HepG2 (cell line): ENCODE measurements at regions not wholly inside any gene's neighbourhood (a gene's known extent, or its start where the extent isn't known, plus 50 kb on each side); places are given as distances from the start of the nearest gene placed in this dataset.
A peak's percentile ranks its signal among the peaks of the same experiment; 100 is the strongest.

Experiments
- ATAC-seq: fragments of 200-7000 bp; cut with Tn5 transposase; 3 replicates; pipeline ENCODE4 v1.9.1; 2020; ENCODE audit warnings: mild to moderate bottlenecking, moderate library complexity
- BruUV-seq: library from RNA; stranded (reverse); fragments of 400-500 nt; replicated peaks from 2 replicates; lab custom pipeline; 2021; lab: Mats Ljungman, UMichigan
- CTCF ChIA-PET: fragments of 300-600 bp; formaldehyde crosslinking; extraction: SDS; loops from one replicate; lab custom pipeline; 2021; ENCODE audit warnings: low total read pairs, inconsistent platforms, low intra/inter-chr PET ratio; lab: Yijun Ruan, JAX
- POLR2A ChIA-PET: fragments of 350-600 bp; sonication (Branson Sonifier 250); formaldehyde crosslinking; loops from one replicate; lab custom pipeline; 2020; ENCODE audit warnings: antibody characterized with exemption, inconsistent platforms; lab: Yijun Ruan, JAX
- DNase-seq: peaks from one replicate; pipeline ENCODE4 v3.0.0-alpha.2; 2015; ENCODE audit warnings: low spot score
- FAIRE-seq: peaks from 3 replicates; lab custom pipeline; 2011; peaks lifted over from hg19 to GRCh38; lab: Jason Lieb, UNC
- H2AFZ ChIP-seq: one replicate; pipeline ENCODE4 v1.6.1; 2011; ENCODE audit warnings: low read length, inconsistent platforms
- H3K27ac ChIP-seq: fragments of 300-600 bp; 3 replicates; pipeline ENCODE4 v1.8.0; 2011; ENCODE audit warnings: mixed run types, mild to moderate bottlenecking, mixed read lengths, low read length, inconsistent platforms; ENCODE audit not compliant: insufficient read depth; ENCODE audit errors: extremely low read length
- H3K27me3 ChIP-seq, 2 experiments: fragments of 200-600 bp in 1 of 2; 2 replicates in 1 of 2; 3 replicates in 1 of 2; pipeline versions ENCODE4 v1.6.0 to v1.8.0; 2011; ENCODE audit warnings: low read length in 2 of 2, mild to moderate bottlenecking in 2 of 2, moderate library complexity in 2 of 2, inconsistent platforms in 1 of 2; ENCODE audit not compliant: insufficient read depth in 2 of 2, control insufficient read depth in 1 of 2
- H3K36me3 ChIP-seq, 2 experiments: fragments of 200-600 bp in 1 of 2; replicated peaks in 1 of 2; 2 replicates in 1 of 2; 3 replicates in 1 of 2; pipeline versions ENCODE4 v1.5.1 to v1.8.0; 2011; ENCODE audit warnings: low read length in 2 of 2, inconsistent platforms in 1 of 2; ENCODE audit not compliant: insufficient read depth in 2 of 2, control insufficient read depth in 1 of 2
- H3K4me1 ChIP-seq: 2 replicates; pipeline ENCODE4 v1.5.1; 2012; ENCODE audit warnings: low read length, inconsistent platforms; ENCODE audit not compliant: insufficient read depth
- H3K4me2 ChIP-seq: 2 replicates; pipeline ENCODE4 v1.6.0; 2011; ENCODE audit warnings: low read depth, low read length, inconsistent platforms
- H3K4me3 ChIP-seq, 3 experiments: fragments of 200-600 bp in 1 of 3; sonication (generic), shearing (Covaris generic) in 1 of 3; replicated peaks in 1 of 3; 2 replicates each; pipeline ENCODE4 v1.5.1; 2011 to 2016; ENCODE audit warnings: low read length in 3 of 3, inconsistent platforms in 2 of 3, low read depth in 2 of 3, mild to moderate bottlenecking in 2 of 3, control low read depth in 1 of 3, mixed read lengths in 1 of 3; ENCODE audit not compliant: insufficient read depth in 1 of 3
- H3K79me2 ChIP-seq: one replicate; pipeline ENCODE4 v1.6.1; 2011; ENCODE audit warnings: low read length, inconsistent platforms; ENCODE audit not compliant: insufficient read depth
- H3K9ac ChIP-seq: 2 replicates; pipeline ENCODE4 v1.6.0; 2011; ENCODE audit warnings: mild to moderate bottlenecking, low read depth, low read length, inconsistent platforms; ENCODE audit not compliant: insufficient read depth
- H3K9me3 ChIP-seq: 2 replicates; pipeline ENCODE4 v1.5.1; 2012; ENCODE audit warnings: mild to moderate bottlenecking, low read length
- H4K20me1 ChIP-seq: 2 replicates; pipeline ENCODE4 v1.6.0; 2011; ENCODE audit warnings: inconsistent platforms, mild to moderate bottlenecking, low read length, moderate library complexity; ENCODE audit not compliant: insufficient read depth
- CREB1 ChIP-seq, 2 experiments: fragments of 450-650 bp in 1 of 2; IDR thresholded peaks; 2 replicates each; pipeline ENCODE4 v1.6.1; 2016 to 2017; ENCODE audit warnings: control low read depth in 1 of 2, mild to moderate bottlenecking in 1 of 2, missing compliant biosample characterization in 1 of 2, missing genetic modification characterization in 1 of 2
- DBP ChIP-seq: sonication (generic); formaldehyde crosslinking; IDR thresholded peaks from 2 replicates; pipeline ENCODE4 v1.4.0; 2020; ENCODE audit warnings: missing genetic modification reagents; ENCODE audit errors: not compliant biosample characterization
- FOSL2 ChIP-seq: sonication (generic); formaldehyde crosslinking; IDR thresholded peaks from 2 replicates; pipeline ENCODE4 v1.4.0; 2020; ENCODE audit warnings: missing genetic modification reagents
- FOXP4 ChIP-seq: sonication (generic); formaldehyde crosslinking; IDR thresholded peaks from 2 replicates; pipeline ENCODE4 v1.4.0; 2020; ENCODE audit warnings: missing genetic modification reagents
- GATAD2A ChIP-seq: IDR thresholded peaks from 2 replicates; pipeline ENCODE4 v1.6.1; 2016
- HOXD1 ChIP-seq: sonication (generic); formaldehyde crosslinking; IDR thresholded peaks from 2 replicates; pipeline ENCODE4 v1.5.0; 2020; ENCODE audit warnings: missing genetic modification reagents
- RARA ChIP-seq: IDR thresholded peaks from 2 replicates; pipeline ENCODE4 v1.6.1; 2016; ENCODE audit warnings: missing genetic modification reagents, missing compliant biosample characterization
- SALL2 ChIP-seq: sonication (generic); formaldehyde crosslinking; IDR thresholded peaks from 2 replicates; pipeline ENCODE4 v1.8.1; 2023; ENCODE audit warnings: mild to moderate bottlenecking, missing genetic modification reagents, inconsistent platforms
- TCF7 ChIP-seq: sonication (generic); IDR thresholded peaks from 2 replicates; pipeline ENCODE4 v1.6.1; 2016; ENCODE audit warnings: antibody characterized with exemption, low read depth
- TGIF2 ChIP-seq: IDR thresholded peaks from 2 replicates; pipeline ENCODE4 v1.6.1; 2016; ENCODE audit warnings: control low read depth, missing compliant biosample characterization
- TMF1 ChIP-seq: sonication (generic); formaldehyde crosslinking; IDR thresholded peaks from 2 replicates; pipeline ENCODE4 v1.8.1; 2022; ENCODE audit warnings: low read depth, missing genetic modification reagents
- TRIM22 ChIP-seq: fragments of 450-650 bp; IDR thresholded peaks from 2 replicates; pipeline ENCODE4 v1.6.1; 2017
- ZNF280B ChIP-seq: sonication (generic); formaldehyde crosslinking; IDR thresholded peaks from 2 replicates; pipeline ENCODE4 v1.5.0; 2020; ENCODE audit warnings: missing genetic modification reagents, mild to moderate bottlenecking, borderline replicate concordance
- WGBS: methylation state at CpG from one replicate; pipeline ENCODE4 v1.1.6; 2017; ENCODE audit warnings: low lambda C conversion rate; 5-methylcytosine and 5-hydroxymethylcytosine counted together
- in situ Hi-C: cut with HindIII; loops from 2 replicates; pipeline ENCODE4 v1.10.0; 2017; ENCODE audit warnings: low pct_unique_long_range_greater_than_20kb; ENCODE audit not compliant: extremely low pct_ligation_motif_present
- intact Hi-C: fragments of 100-400 bp; cut with micrococcal nuclease; formaldehyde crosslinking; loops from one replicate; pipeline ENCODE4 v1.10.0; 2022; ENCODE audit not compliant: unreplicated experiment

GRCh38 chr13:40330950-40331349 lies 335.5 kb downstream of the FOXO1 start:
- WGBS = 97% methylated on average over 9 of the region's 9 CpGs
- Histone ChIP-seq H3K79me2 (no peaks in the 10 kb centered on the region), H4K20me1 (no peaks in the 10 kb centered on the region), H3K27me3 (no peaks in the 10 kb centered on the region), H3K4me3 (no peak overlapping the region), H3K9ac (no peak overlapping the region), H3K9me3 (no peaks in the 10 kb centered on the region), H2AFZ (no peak overlapping the region), H3K27ac (no peak overlapping the region), H3K36me3 (no peaks in the 10 kb centered on the region), H3K4me2 (no peak overlapping the region), H3K4me1 (peaks cover 63% of the 10 kb centered on the region)
- FAIRE-seq = no peak
- CTCF ChIA-PET = no interaction called here
- intact Hi-C loops = no loop called here
- POLR2A ChIA-PET = no interaction called here
- in situ Hi-C loops = loop anchor here (10.0 kb wide), 1 partner anchor 334 kb away; the partner anchor contains the start of gene FOXO1
- no peak for ATAC-seq
- no peak for DNase-seq
- TF ChIP-seq FOSL2 = peak; percentile 26; the same call in 1 of the 2 replicates
- TF ChIP-seq TMF1 (CRISPR knock-in tag) = no peak
- BruUV-seq = no TSS peak

DNA sequence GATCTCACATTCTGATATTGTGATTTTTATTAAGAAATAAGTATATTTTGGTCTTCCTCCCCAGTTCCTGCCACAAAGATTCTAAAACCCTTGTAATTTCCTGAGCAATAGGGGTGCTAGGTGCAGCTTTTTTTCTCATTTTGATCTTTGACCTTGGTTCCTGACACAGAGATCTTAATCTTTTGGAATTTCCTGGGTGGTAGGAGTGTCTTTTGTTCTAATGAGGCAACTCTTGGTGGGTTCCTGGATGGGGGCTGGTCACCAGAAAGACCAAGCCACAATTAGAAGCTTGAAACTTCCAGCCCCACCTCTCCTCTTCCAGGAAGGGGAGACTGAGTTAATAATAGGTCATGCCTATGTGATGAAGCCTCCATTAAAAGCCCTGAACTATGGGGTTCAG lies 334.6 kb downstream of the FOXO1 start:
- Histone ChIP-seq H3K27me3 (no peaks in the 10 kb centered on the region), H3K4me1 (peaks cover 71% of the 10 kb centered on the region), H3K9me3 (no peaks in the 10 kb centered on the region), H3K36me3 (no peaks in the 10 kb centered on the region), H3K27ac (peak overlapping the region; percentile 49), H3K9ac (no peak overlapping the region), H3K4me3 (no peak overlapping the region), H4K20me1 (no peaks in the 10 kb centered on the region), H2AFZ (no peak overlapping the region), H3K79me2 (no peaks in the 10 kb centered on the region), H3K4me2 (peak overlapping the region; percentile 10)
- intact Hi-C loops = no loop called here
- ATAC-seq (no peak), FAIRE-seq (peak; percentile 58), DNase-seq (peak; percentile 79)
- POLR2A ChIA-PET = interaction anchor here (1.3 kb wide), 1 partner anchor 14 kb away, joined by 4 read pairs; no protein-coding TSS in a partner anchor
- in situ Hi-C loops = loop anchor here (10.0 kb wide), 1 partner anchor 333 kb away; the partner anchor contains the start of gene FOXO1
- CTCF ChIA-PET = no interaction called here
- no TSS peak for BruUV-seq
- TF ChIP-seq HOXD1 = no peak
- no peak for TF ChIP-seq CREB1 (IDR thresholded peaks at IDR 0.05)
- no peak for TF ChIP-seq CREB1 (CRISPR knock-in tag; IDR thresholded peaks at IDR 0.05)
- no peak for TF ChIP-seq DBP (CRISPR knock-in tag)
- peak; percentile 40; the same call in 1 of the 2 replicates for TF ChIP-seq FOXP4 (CRISPR knock-in tag)
- peak; percentile 77 for TF ChIP-seq GATAD2A
- no peak for TF ChIP-seq TGIF2 (CRISPR knock-in tag)
- TF ChIP-seq TCF7 = peak; percentile 50
- TF ChIP-seq SALL2 (CRISPR knock-in tag) = no peak
- no peak for TF ChIP-seq TRIM22
- TF ChIP-seq RARA (CRISPR knock-in tag) = peak; percentile 59
- no peak for TF ChIP-seq ZNF280B
